NCI-H2029 treated with DMSO at 0.1 percent for 48 hours (cell line): ENCODE measurements at regions not wholly inside any gene's neighbourhood (a gene's known extent, or its start where the extent isn't known, plus 50 kb on each side); places are given as distances from the start of the nearest gene placed in this dataset.

Experiments
- DNase-seq: peaks from one replicate; lab custom pipeline; 2025; lab: John Stamatoyannopoulos, UW

- DNase-seq: no peak
Measured at GRCh38 chr3:103057003-103057402, 622.2 kb downstream of the ZPLD1 start.

DNA sequence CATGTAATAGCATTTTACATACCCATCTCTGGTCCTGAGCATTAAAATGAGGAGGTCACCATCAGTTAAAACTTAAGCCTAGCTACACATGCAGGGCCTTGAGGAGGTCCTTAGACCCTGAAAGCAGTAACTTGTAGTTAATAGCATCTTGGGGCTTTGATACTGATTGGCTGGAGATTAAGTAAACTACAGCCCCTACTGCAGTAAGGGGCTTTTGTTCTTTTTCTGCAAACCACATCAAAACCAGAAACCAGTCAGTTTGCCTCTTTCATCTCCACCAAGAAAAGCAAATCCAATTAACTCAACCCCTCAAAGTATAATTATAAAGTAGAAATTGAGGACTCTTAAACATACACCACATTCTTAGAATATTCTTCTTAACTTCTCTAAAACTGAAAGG lies 622.7 kb downstream of the ZPLD1 start:
- DNase-seq: no peak

GRCh38 chr3:103059432-103059831 lies 624.6 kb downstream of the ZPLD1 start:
- no peak for DNase-seq

GRCh38 chr3:103060242-103060641 lies 625.4 kb downstream of the ZPLD1 start:
- no peak for DNase-seq

- no peak for DNase-seq
Measured at GRCh38 chr3:103067963-103068362, 633.1 kb downstream of the ZPLD1 start.

- no peak for DNase-seq
Measured at GRCh38 chr3:103075282-103075681, 640.5 kb downstream of the ZPLD1 start.

GRCh38 chr3:103077910-103078309 lies 643.1 kb downstream of the ZPLD1 start:
- no peak for DNase-seq

DNA sequence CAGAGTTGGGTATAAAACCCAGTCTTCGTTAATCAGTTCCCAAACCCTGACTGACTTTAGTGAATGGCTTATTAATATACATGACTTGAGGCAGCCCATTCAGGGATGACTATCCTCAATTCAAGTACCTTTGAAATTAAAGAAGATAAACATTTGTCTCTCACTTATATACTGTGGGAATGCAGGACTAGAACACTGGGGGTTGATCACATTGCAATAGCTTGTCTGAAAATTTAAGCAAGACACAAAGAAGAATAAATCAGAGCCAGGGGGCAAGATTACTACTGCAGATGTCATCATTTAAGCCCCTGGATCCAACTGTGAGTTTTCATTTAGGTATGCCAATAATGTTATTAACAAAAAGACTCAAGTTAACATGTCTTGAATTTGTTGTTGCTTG lies 647.7 kb downstream of the ZPLD1 start:
- DNase-seq: no peak

- DNase-seq: no peak
Measured at GRCh38 chr3:103083848-103084631, 649.2 kb downstream of the ZPLD1 start.

DNA sequence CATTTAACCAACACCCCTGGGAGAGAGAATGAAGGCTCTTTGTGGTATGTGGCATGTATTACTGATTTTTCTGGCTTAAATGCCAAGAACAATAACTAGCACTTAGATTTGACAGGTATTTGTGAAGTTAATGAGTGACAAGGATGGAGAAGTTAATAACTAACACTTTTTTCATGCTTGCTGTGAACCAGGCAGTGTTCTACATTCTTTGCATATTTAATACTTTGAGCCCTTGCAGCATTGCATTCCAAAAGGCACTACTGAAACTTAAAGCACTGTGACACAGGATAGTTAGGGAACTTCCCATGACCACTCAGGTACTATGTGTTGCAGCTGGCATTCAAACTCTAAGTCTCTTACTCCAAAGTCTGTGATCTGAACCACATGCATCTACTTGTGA lies 650.6 kb downstream of the ZPLD1 start:
- DNase-seq: no peak

DNA sequence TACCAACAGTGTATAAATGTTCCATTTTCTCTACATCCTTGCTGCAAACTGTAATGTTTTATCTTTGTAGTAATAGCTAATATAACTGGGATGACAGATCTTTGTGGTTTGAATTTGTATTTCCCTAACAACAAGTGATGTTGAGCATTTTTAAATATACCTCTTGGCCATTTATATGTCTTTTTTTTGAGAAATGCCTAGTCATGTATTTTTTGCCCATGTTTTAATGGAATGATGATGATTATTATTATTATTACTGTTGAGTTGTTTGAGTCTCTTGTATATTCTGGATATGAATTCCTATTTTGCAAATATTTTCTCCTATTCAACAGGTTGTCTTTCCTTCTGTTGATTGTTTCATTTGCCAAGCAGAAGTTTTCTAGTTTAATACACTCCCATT lies 654.9 kb downstream of the ZPLD1 start:
- no peak for DNase-seq

- no peak for DNase-seq
Measured at GRCh38 chr3:103105206-103105605, 670.4 kb downstream of the ZPLD1 start.

- no peak for DNase-seq
Measured at GRCh38 chr3:103112273-103112672, 677.5 kb downstream of the ZPLD1 start.

DNA sequence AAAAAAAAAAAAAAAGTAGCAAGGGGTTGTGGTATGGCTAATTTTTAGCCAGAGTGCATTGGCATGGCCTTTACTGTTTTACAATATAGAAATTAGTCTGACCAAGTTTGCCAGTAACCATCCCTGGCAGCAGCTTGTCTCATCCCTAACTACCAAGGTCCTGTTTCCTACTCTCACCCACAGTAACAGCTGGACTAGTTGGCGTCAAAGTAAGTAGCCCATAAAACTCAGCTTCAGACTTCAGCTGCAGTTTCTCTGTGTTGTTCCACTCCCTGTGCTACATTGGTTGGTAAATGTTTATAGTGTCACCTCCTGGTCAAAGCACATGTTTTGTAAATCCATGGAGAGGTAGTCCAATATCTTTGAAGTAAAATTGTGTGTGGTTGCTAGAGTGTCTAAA lies 691.3 kb downstream of the ZPLD1 start:
- DNase-seq: no peak

DNA sequence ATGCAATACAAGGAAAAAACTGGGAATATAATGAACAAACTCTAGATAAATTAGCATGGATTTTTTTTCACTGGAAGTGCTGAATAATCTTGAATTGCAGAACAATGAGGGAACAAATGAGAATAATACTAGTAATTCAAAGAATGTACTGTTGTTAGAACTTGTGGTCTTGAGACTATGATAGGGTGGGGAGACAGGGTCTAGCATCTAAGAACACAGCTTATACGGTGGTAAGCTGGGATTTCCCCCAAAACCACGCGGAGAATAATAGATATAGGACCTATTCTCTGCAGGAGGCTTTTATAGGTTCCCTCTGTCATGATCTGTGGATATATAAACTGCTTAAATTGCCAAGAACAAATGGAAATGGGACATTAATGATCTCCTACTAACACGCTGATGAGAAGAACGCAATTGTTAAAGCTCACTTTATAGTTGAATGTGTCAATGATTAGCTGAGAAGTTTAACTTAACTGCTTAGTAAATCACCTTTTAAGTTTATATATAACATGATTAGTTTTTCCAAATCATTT lies 692.3 kb downstream of the ZPLD1 start:
- no peak for DNase-seq

- DNase-seq: no peak
Measured at GRCh38 chr3:103127737-103128136, 692.9 kb downstream of the ZPLD1 start.

- no peak for DNase-seq
Measured at GRCh38 chr3:103134023-103134724, 699.4 kb downstream of the ZPLD1 start.

GRCh38 chr3:103136621-103137020 lies 701.8 kb downstream of the ZPLD1 start:
- DNase-seq: no peak

DNA sequence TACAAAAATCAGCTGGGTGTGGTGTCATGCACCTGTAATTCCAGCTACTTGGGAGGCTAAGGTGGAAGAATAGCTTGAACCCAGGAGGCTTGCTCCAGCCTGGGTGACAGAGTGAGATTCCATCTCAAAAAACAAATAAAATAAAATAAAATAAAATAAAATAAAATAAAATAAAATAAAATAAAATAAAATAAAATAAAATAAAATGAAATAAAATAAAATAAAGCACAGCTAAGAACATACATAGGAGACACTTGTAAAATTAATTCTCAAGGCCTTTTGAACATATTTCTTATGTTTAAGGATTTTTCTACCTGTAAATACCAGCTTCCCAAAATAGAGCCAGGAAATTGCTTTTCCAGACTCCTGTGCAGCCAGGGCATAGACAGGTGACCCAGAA lies 703.0 kb downstream of the ZPLD1 start:
- DNase-seq: no peak

GRCh38 chr3:103158183-103158582 lies 723.4 kb downstream of the ZPLD1 start:
- no peak for DNase-seq

DNA sequence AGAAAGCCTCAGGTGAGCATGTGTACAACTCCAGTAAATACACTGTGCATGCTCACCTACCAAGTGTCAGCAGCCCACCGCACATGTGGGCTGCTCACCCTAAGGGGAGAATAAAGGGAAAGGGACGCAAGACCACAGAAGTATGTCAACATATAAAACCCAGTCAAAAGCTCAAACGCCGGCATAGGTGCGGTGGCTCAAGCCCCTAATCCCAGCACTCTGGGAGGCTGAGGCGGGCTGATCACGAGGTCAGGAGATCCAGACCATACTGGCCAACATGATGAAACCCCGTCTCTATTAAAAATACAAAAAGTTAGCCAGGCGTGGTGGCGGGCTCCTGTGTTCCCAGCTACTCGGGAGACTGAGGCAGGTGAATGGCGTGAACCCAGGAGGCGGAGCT lies 732.1 kb downstream of the ZPLD1 start:
- DNase-seq: no peak

- DNase-seq: no peak
Measured at GRCh38 chr3:103167850-103168249, 733.0 kb downstream of the ZPLD1 start.

DNA sequence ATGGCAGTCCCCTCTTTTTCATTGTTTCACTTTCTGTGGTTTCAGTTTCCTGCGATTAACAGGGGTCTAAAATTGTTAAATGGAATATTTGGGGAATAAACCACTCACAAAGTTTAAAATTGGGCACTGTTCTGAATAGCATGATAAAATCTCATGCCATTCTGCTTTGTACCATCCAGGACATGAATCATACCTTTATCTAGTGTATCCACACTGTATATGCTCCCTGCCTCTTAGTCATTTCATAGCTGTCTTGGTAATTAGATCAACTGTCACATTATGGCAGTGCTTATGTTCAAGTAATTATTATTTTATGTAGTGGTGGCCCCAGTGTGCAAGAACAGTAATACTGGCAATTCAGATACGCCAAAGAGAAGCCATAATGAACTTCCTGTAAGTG lies 734.5 kb downstream of the ZPLD1 start:
- no peak for DNase-seq
